ENCODE measurements at regions not wholly inside any gene's neighbourhood (a gene's known extent, or its start where the extent isn't known, plus 50 kb on each side); places are given as distances from the start of the nearest gene placed in this dataset.

DNA sequence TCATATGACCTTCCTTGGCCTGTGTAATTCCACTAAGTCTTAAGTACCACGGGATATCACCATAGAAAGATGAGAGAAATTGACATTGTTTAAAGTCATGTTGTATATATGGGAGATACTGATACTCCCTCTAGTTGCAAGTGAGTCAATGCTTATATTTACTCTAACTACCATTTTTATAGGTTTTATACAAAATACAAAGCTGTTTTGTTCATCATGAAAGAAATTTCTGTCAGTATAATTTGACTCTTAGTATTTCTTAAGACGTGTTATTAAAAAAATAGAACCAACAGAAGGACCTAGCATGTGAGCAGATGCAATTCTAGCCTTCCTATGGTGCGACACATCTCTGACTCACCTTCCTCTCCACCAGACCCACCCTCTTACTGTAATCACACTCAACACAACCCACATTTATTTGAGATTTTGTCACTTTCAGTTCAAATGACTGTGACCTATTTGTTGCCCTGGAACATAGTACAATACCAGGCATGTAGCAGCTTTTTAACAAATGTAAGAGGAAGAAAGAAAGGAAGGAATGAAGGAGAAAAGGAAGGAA lies 453.1 kb downstream of the CMPK2 start:
- Histone ChIP-seq H3K4me2 (ENCODE audit: low read length) (no peak overlapping the region), H2AFZ (ENCODE audit: low read depth, low read length, poor library complexity, severe bottlenecking) (no peak overlapping the region), H3K4me1 (ENCODE audit: control insufficient read depth in 1 of 2, insufficient read depth in 2 of 2, low read length in 2 of 2) (no peaks in the 10 kb centered on the region), H3K9me3 (ENCODE audit: control insufficient read depth in 1 of 2, insufficient read depth in 1 of 2, low read depth in 1 of 2, low read length in 2 of 2) (no peaks in the 10 kb centered on the region; a peak in 1 of 4 replicates), H3K27me3 (ENCODE audit: insufficient read depth, low read length) (no peaks in the 10 kb centered on the region), H3K9ac (ENCODE audit: low read length) (no peak overlapping the region), H3K79me2 (ENCODE audit: insufficient read depth, low read length) (no peaks in the 10 kb centered on the region), H3K4me3 (replicated peaks in 1 of 2; ENCODE audit: low read depth in 1 of 2, low read length in 2 of 2) (no peak overlapping the region), H3K27ac (ENCODE audit: low read depth, low read length) (no peak overlapping the region), H3K36me3 (ENCODE audit: control insufficient read depth in 1 of 2, insufficient read depth in 2 of 2, low read length in 2 of 2) (no peaks in the 10 kb centered on the region), H3K9me2 (ENCODE audit: insufficient read depth) (no peaks in the 10 kb centered on the region), H4K20me1 (ENCODE audit: insufficient read depth) (no peaks in the 10 kb centered on the region)
- intact Hi-C loops (cut with micrococcal nuclease): no loop called here
- ChIA-PET CTCF (no interaction called here), RAD21 (ENCODE audit: low non-redundant PET in 1 of 2, low total read pairs in 2 of 2, uncharacterized antibody in 2 of 2, unreplicated experiment in 2 of 2) (interaction anchor here in 1 of 2 experiments (0.7 kb wide), 1 partner anchor 14 kb away, joined by 9 read pairs; no protein-coding TSS in a partner anchor), POLR2A (no interaction called here)
- DNase-seq (ENCODE audit: low read depth, low spot score) (no peak), ATAC-seq (no peak)
- TF ChIP-seq TCF7L2 (IDR thresholded peaks at IDR 0.05; ENCODE audit: borderline replicate concordance, extremely low read depth, insufficient read depth, insufficient read length) (no peak), POLR2A (IDR thresholded peaks at IDR 0.05; ENCODE audit: borderline replicate concordance, extremely low read depth, insufficient read depth, insufficient read length) (no peak), FOSL1 (IDR thresholded peaks at IDR 0.05; ENCODE audit: low read depth) (no peak), EZH2 (IDR thresholded peaks at IDR 0.05) (no peak), EZH2phosphoT487 (IDR thresholded peaks at IDR 0.05; ENCODE audit: borderline replicate concordance) (no peak), RAD21 (IDR thresholded peaks at IDR 0.05; ENCODE audit: low read depth) (no peak), JUND (IDR thresholded peaks at IDR 0.05) (no peak), POLR2AphosphoS5 (IDR thresholded peaks at IDR 0.05; ENCODE audit: low read depth, low read length) (no peak)
- BruUV-seq (replicated peaks): no TSS peak

DNA sequence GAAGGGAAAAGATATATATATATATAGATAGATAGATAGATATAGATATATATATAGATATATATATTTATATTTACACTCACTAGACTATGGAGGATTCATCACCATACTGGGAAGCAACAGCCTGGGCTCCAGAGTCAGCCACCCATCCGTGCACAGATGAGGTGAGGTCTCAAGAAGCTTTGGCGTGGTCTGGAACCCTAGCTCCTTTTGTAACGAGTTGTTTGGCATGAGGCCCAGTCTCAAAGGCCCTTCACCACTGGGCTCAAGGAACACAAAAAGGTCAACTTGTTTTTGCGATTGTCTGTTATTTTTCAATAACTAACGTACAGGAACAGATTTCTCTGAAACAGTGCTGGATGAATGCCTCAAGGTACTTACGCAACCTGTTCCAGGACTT lies 448.7 kb downstream of the CMPK2 start:
- Histone ChIP-seq H3K9me2 (ENCODE audit: insufficient read depth) (no peaks in the 10 kb centered on the region), H3K4me1 (ENCODE audit: control insufficient read depth in 1 of 2, insufficient read depth in 2 of 2, low read length in 2 of 2) (no peaks in the 10 kb centered on the region), H4K20me1 (ENCODE audit: insufficient read depth) (no peaks in the 10 kb centered on the region), H3K27me3 (ENCODE audit: insufficient read depth, low read length) (no peaks in the 10 kb centered on the region), H3K79me2 (ENCODE audit: insufficient read depth, low read length) (no peaks in the 10 kb centered on the region), H3K27ac (ENCODE audit: low read depth, low read length) (no peak overlapping the region), H3K4me3 (replicated peaks in 1 of 2; ENCODE audit: low read depth in 1 of 2, low read length in 2 of 2) (no peak overlapping the region), H3K9ac (ENCODE audit: low read length) (no peak overlapping the region), H2AFZ (ENCODE audit: low read depth, low read length, poor library complexity, severe bottlenecking) (no peak overlapping the region), H3K9me3 (ENCODE audit: control insufficient read depth in 1 of 2, insufficient read depth in 1 of 2, low read depth in 1 of 2, low read length in 2 of 2) (no peaks in the 10 kb centered on the region), H3K36me3 (ENCODE audit: control insufficient read depth in 1 of 2, insufficient read depth in 2 of 2, low read length in 2 of 2) (no peaks in the 10 kb centered on the region), H3K4me2 (ENCODE audit: low read length) (no peak overlapping the region)
- DNase-seq (ENCODE audit: low read depth, low spot score) (no peak), ATAC-seq (no peak)
- CTCF ChIA-PET: no interaction called here
- POLR2A ChIA-PET: no interaction called here
- BruUV-seq (replicated peaks): no TSS peak
- intact Hi-C loops (cut with micrococcal nuclease): no loop called here
- RAD21 ChIA-PET (ENCODE audit: low non-redundant PET in 1 of 2, low total read pairs in 2 of 2, uncharacterized antibody in 2 of 2, unreplicated experiment in 2 of 2): no interaction called here
- TF ChIP-seq, protein P1, sequence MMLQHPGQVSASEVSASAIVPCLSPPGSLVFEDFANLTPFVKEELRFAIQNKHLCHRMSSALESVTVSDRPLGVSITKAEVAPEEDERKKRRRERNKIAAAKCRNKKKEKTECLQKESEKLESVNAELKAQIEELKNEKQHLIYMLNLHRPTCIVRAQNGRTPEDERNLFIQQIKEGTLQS (IDR thresholded peaks at IDR 0.05): no peak
- TF ChIP-seq EZH2 (IDR thresholded peaks at IDR 0.05) (no peak), FOSL1 (IDR thresholded peaks at IDR 0.05; ENCODE audit: low read depth) (no peak), EZH2phosphoT487 (IDR thresholded peaks at IDR 0.05; ENCODE audit: borderline replicate concordance) (no peak), SP1 (IDR thresholded peaks at IDR 0.05; ENCODE audit: low read depth) (no peak), ZFX (IDR thresholded peaks at IDR 0.05) (no peak), SIN3A (IDR thresholded peaks at IDR 0.05; ENCODE audit: low read depth) (no peak), JUND (IDR thresholded peaks at IDR 0.05) (no peak), CEBPB (IDR thresholded peaks at IDR 0.05; ENCODE audit: low read depth) (no peak), SRF (IDR thresholded peaks at IDR 0.05; ENCODE audit: low read depth) (no peak), POLR2A (IDR thresholded peaks at IDR 0.05; ENCODE audit: borderline replicate concordance, extremely low read depth, insufficient read depth, insufficient read length) (no peak)
- TF ChIP-seq, protein P2, sequence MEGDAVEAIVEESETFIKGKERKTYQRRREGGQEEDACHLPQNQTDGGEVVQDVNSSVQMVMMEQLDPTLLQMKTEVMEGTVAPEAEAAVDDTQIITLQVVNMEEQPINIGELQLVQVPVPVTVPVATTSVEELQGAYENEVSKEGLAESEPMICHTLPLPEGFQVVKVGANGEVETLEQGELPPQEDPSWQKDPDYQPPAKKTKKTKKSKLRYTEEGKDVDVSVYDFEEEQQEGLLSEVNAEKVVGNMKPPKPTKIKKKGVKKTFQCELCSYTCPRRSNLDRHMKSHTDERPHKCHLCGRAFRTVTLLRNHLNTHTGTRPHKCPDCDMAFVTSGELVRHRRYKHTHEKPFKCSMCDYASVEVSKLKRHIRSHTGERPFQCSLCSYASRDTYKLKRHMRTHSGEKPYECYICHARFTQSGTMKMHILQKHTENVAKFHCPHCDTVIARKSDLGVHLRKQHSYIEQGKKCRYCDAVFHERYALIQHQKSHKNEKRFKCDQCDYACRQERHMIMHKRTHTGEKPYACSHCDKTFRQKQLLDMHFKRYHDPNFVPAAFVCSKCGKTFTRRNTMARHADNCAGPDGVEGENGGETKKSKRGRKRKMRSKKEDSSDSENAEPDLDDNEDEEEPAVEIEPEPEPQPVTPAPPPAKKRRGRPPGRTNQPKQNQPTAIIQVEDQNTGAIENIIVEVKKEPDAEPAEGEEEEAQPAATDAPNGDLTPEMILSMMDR (IDR thresholded peaks at IDR 0.05 in 2 of 3, conservative IDR thresholded peaks at IDR 0.05 in 1 of 3; ENCODE audit: borderline replicate concordance in 1 of 3, insufficient read depth in 1 of 3, low read depth in 2 of 3, low read length in 2 of 3): no peak
- TF ChIP-seq, protein P3, sequence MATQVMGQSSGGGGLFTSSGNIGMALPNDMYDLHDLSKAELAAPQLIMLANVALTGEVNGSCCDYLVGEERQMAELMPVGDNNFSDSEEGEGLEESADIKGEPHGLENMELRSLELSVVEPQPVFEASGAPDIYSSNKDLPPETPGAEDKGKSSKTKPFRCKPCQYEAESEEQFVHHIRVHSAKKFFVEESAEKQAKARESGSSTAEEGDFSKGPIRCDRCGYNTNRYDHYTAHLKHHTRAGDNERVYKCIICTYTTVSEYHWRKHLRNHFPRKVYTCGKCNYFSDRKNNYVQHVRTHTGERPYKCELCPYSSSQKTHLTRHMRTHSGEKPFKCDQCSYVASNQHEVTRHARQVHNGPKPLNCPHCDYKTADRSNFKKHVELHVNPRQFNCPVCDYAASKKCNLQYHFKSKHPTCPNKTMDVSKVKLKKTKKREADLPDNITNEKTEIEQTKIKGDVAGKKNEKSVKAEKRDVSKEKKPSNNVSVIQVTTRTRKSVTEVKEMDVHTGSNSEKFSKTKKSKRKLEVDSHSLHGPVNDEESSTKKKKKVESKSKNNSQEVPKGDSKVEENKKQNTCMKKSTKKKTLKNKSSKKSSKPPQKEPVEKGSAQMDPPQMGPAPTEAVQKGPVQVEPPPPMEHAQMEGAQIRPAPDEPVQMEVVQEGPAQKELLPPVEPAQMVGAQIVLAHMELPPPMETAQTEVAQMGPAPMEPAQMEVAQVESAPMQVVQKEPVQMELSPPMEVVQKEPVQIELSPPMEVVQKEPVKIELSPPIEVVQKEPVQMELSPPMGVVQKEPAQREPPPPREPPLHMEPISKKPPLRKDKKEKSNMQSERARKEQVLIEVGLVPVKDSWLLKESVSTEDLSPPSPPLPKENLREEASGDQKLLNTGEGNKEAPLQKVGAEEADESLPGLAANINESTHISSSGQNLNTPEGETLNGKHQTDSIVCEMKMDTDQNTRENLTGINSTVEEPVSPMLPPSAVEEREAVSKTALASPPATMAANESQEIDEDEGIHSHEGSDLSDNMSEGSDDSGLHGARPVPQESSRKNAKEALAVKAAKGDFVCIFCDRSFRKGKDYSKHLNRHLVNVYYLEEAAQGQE (IDR thresholded peaks at IDR 0.05; ENCODE audit: low read depth): no peak

All from HCT116 (cell line).